B cell (primary cell): ENCODE measurements at regions not wholly inside any gene's neighbourhood (a gene's known extent, or its start where the extent isn't known, plus 50 kb on each side); places are given as distances from the start of the nearest gene placed in this dataset.

Source experiments
- EZH2 ChIP-seq: IDR thresholded peaks from 2 replicates; pipeline ENCODE4 v1.6.1; 2012; ENCODE audit warnings: borderline replicate concordance, low read depth, mild to moderate bottlenecking, moderate library complexity, low read length; ENCODE audit not compliant: insufficient read depth, poor library complexity, severe bottlenecking
- TF ChIP-seq, protein P1 (sequence below): fragments of 200-600 bp; IDR thresholded peaks from one replicate; pipeline ENCODE4 v1.8.0; 2022; ENCODE audit warnings: antibody characterized with exemption, mild to moderate bottlenecking

DNA sequence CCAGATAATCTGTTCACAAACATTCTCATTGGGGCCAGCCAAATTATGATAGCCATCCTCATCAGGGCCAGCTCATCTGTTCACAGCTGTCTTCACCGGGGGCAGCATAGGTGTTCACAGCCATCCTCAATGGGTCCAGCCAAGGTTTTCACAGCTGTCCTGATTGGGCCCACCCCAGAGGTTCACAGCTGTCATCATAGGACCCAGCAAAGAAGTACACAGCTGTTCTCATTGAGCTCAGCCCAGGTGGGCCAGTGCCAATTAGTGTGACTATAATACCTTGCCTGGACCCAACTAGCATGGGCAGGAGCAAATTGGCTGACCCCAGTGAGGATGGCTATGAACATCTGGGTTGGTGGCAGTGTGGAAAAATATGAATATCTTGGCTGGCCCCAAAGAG is 1166.0 kb downstream of the UQCRFS1 start:
- TF ChIP-seq, protein P1, sequence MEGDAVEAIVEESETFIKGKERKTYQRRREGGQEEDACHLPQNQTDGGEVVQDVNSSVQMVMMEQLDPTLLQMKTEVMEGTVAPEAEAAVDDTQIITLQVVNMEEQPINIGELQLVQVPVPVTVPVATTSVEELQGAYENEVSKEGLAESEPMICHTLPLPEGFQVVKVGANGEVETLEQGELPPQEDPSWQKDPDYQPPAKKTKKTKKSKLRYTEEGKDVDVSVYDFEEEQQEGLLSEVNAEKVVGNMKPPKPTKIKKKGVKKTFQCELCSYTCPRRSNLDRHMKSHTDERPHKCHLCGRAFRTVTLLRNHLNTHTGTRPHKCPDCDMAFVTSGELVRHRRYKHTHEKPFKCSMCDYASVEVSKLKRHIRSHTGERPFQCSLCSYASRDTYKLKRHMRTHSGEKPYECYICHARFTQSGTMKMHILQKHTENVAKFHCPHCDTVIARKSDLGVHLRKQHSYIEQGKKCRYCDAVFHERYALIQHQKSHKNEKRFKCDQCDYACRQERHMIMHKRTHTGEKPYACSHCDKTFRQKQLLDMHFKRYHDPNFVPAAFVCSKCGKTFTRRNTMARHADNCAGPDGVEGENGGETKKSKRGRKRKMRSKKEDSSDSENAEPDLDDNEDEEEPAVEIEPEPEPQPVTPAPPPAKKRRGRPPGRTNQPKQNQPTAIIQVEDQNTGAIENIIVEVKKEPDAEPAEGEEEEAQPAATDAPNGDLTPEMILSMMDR: no peak
- no peak for TF ChIP-seq EZH2
